ENCODE measurements at regions not wholly inside any gene's neighbourhood (a gene's known extent, or its start where the extent isn't known, plus 50 kb on each side); places are given as distances from the start of the nearest gene placed in this dataset.

- DNase-seq = no peak
These were observed 63.0 kb upstream of the RBPJ start for GRCh38 chr4:26257850-26258249.

DNA sequence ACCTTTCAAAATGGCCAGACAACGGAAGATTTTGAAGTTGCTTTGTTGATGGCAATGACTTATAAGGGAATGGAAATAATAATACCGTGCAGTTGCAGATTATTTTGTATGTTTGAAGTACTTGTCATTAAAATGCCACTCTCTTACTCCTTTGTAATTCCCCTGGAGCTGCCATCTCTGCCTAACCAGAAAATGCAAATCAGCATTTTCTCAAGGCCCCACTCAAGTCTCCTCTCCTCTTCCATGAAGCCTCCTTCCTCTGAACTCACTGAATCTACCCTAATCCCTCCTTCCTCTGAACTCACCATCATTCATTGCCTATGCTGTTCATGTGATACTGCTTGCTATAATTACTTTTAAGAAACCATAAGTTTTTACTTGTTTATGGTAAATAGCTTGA is 60.2 kb upstream of the RBPJ start:
- DNase-seq = no peak

DNA sequence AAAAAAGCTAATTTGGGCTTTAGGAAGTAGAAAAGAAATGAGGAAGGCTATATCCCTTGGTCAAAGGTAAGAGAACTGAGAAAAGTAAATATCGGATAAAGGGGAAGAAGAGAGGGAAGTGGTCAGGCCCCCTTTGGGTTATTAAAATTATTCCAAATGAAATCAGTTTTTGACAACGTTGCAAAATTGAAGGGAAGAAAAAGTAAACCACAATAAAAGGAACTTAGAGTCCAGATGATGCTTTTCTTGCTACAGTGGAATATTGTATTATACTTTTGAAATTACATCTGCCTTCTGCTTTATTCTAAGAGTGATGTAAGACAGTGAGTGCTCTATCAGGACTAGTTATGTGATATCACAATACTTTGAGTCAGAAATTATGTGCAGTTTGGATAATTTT is 59.4 kb upstream of the RBPJ start:
- no peak for DNase-seq

- DNase-seq = no peak
These were observed 57.6 kb upstream of the RBPJ start for GRCh38 chr4:26263165-26263564.

DNA sequence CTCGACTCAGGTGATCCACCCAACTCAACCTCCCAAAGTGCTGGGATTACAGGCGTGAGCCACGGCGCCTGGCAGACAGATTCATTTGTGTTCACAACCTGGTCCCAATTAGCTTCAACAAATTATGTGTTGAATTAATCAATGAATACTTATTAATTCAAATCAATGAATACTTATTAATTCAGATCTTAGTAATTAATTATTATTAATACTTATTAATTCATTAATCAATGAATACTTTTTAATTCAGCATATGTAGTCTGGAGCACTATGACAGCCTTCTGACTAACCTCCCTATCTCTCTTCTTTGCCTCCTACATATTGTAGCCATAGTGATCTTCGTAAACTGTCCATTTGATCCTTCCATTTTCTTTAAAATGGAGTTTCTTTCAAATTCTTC is 56.7 kb upstream of the RBPJ start:
- no peak for DNase-seq

- no peak for DNase-seq
These were observed 53.7 kb upstream of the RBPJ start for GRCh38 chr4:26267087-26267486.

- DNase-seq = no peak
These were observed 52.6 kb upstream of the RBPJ start for GRCh38 chr4:26268246-26268645.

- DNase-seq = no peak
These were observed 51.8 kb upstream of the RBPJ start for GRCh38 chr4:26269038-26269437.

Measured in stimulated activated CD8-positive, alpha-beta memory T cell treated with anti-CD3 and anti-CD28 coated beads, Interleukin-4, amount 100 ng/mL, for 48 hours (primary cell).